ENCODE measurements at regions not wholly inside any gene's neighbourhood (a gene's known extent, or its start where the extent isn't known, plus 50 kb on each side); places are given as distances from the start of the nearest gene placed in this dataset.
A peak's percentile ranks its signal among the peaks of the same experiment; 100 is the strongest.

GRCh38 chr1:184141361-184141880 is 89.9 kb downstream of the TSEN15 start:
- no peak for DNase-seq (ENCODE audit: low spot score)

- peak; percentile 50 for DNase-seq (ENCODE audit: low spot score)
Observed at GRCh38 chr1:184143449-184143848, 91.9 kb downstream of the TSEN15 start.

DNA sequence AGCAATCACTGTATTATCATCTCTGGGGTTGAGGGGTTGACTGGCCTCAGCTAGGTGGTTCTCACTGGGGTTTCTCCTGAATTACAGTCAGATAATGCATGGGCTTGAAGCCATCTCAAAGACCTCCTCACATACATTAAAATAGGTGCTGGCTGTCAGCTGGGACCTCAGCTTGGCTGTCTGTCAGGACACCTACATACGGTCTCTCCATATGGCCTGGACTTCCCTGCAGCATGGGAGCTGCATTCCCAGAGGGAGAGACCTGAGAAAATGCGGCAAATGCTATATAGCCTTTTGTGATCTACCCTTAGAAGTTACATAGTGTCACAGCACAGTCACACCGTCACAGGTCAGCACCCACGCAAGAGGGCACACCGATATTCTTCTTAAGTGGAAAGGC is 93.6 kb downstream of the TSEN15 start:
- DNase-seq (ENCODE audit: low spot score), result no peak

- DNase-seq (ENCODE audit: low spot score), result no peak
Observed at GRCh38 chr1:184146202-184146601, 94.7 kb downstream of the TSEN15 start.

DNA sequence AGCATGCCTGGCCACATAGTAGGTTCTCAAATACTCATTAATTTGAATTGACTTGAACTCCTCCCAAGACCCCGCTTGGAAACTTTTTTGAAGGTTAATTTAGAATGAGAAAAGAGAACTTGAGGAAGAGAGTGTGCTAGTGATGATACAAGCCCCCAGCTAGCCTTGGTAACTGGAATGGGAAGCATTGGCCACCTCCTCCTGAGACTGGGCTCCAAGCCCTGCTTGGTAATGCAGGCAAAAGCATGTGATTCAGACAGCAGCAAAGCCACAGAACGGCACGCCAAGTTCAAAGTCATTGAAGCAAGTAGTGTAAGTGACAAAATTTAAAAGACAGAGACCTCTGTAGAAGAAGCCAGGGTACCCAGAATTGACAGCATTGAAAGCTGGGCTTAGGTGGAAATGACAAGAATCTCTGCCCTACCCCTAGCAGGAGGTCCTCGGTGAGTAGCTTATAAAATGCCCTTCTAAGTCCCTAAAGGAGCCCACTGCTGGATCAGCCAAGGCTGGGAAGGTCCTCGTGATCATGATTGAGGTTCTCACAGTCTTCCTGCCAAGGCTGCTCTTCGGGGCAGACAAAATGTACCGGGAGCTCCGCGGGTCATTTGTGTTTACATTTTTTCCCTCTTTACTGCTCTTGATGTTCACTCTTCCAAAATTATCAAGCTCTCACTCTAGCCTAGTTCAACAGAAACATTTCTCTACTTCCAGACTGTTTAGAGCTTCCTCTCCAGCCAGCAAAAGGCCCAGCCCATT is 99.4 kb downstream of the TSEN15 start:
- peak; percentile 80 for DNase-seq (ENCODE audit: low spot score)

DNA sequence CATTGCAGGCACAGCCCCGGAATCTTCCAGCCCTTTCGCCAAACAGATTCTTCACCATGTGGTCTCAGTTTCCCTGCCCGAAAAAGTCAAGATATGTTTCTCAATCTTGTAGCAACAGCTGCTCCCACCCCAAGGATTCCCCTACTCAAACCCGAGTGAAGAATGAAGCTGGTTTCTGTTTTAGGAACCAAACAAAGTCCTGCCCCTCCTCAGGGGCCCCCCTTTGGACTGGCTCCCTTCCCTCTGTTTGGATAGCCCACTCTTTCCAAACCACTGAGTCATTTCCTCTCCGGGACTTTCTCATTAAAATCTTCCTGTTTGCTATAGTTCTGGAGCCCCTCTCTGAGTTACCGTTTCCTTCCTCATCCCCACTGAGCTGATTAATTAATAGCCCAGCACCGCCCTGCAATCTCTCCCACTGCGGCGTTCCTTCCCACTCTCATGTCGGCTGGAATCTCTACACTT is 100.9 kb downstream of the TSEN15 start:
- DNase-seq (ENCODE audit: low spot score), result no peak

DNA sequence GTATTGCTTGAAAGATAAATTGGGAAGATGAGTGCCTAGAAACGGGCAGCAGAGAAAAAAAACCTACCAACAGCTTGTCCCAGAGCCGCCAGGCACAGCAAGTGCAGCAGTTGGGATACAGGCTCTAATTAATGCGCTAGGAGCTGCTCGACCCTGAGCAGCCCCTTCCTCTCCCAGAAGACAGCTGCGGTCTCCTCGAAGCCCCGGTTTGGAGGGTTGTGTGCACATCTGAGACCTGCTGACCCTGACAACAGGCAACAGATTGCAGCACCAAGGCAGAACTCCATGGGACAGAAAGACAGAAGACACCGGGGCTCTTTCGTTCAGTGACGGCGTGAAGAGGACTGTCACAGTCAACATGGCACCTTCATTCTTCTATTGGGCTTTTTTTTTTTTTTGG is 101.4 kb downstream of the TSEN15 start:
- no peak for DNase-seq (ENCODE audit: low spot score)

GRCh38 chr1:184153731-184154130 is 102.2 kb downstream of the TSEN15 start:
- DNase-seq (ENCODE audit: low spot score), result no peak

DNA sequence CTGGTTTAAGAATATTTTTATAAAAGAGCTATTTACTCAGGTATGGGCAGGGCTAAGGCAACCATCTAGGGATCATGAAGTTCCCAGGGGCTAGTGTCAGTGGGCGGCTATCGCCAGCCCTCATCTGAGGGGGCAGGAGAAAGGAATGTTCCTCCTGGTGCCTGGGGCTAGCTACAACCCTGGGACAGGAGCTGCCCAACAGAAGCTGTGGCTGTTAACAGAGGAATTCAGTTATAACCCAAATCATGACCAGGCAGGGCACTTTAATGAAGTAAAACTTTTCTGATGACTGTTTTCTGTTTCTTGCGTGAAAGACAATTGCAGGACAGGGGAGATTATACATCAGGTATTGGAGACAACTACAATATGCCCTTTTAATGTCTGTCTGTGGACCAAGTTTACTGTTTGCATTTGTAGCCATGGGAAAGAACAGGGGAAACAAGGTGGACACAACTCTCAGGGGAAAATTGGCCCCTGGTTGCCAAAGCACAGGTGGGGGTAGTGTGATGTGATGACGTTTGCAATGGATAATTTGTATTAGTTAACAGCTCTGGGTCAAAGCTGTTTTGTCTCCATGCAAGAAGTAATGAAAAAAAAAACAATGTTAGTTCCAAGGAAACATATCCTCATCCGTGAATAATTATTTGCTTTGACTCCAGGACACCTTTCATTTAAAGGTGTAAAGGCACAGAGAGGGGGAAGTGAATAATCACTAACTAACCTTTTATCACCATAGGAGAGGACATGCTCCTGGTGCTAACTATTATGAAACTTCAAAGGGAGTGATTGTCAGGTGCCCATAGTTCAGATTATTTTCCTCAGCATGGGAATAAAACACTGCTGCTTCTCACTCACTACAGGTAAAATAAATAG is 105.2 kb downstream of the TSEN15 start:
- no peak for DNase-seq (ENCODE audit: low spot score)

DNA sequence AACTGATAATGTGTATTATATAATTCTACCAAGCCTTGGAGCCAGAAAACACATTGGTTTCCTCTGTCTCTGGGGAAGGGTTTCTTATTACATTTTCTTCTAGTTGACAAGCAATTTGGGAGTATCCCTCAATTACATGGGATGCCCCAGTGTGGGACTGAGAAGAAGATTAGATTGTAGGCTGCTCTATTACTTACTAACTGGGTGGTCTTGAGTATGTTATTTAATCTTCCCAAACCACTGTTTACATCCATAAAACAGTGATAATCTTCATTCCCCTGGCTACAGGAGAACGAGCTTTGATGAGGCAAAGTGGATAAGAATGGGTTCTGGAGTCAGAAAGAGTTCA is 105.8 kb downstream of the TSEN15 start:
- DNase-seq (ENCODE audit: low spot score), result no peak

GRCh38 chr1:184158896-184159681 is 107.6 kb downstream of the TSEN15 start:
- DNase-seq (ENCODE audit: low spot score), result no peak

GRCh38 chr1:184160236-184160635 is 108.7 kb downstream of the TSEN15 start:
- DNase-seq (ENCODE audit: low spot score), result peak; percentile 56

DNA sequence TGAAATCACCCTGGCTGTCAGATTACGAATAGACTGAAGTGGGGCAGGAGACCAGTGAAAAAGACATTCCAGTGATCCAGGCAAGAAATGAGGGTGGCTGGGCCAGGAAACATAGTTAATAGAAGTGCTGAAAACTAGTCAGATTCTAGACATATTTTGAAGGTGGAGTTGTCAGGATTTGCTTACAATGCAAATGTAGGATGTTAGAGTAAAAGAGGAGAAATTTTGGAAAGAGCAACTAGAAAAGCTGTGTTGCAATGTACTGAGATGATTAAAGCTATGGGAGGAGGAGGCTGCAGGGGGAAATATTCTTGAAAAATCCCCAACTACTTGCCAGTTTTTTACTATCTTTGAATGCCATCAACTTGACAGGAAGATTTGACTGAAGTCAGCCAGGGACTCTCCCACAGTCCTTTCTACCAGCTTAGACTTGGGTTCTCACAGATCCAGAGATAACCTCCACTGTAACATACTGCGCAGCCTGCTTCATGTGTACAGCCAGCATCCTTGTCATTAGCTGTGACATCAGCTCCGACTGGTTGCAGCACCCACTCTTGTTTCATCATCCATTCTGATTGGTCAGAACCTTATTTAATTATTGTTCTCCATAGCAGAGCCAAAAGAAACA is 109.7 kb downstream of the TSEN15 start:
- DNase-seq (ENCODE audit: low spot score), result peak; percentile 64

- DNase-seq (ENCODE audit: low spot score), result no peak
Observed at GRCh38 chr1:184162281-184162680, 110.8 kb downstream of the TSEN15 start.

- peak; percentile 84 for DNase-seq (ENCODE audit: low spot score)
Observed at GRCh38 chr1:184163674-184164465, 112.3 kb downstream of the TSEN15 start.

DNA sequence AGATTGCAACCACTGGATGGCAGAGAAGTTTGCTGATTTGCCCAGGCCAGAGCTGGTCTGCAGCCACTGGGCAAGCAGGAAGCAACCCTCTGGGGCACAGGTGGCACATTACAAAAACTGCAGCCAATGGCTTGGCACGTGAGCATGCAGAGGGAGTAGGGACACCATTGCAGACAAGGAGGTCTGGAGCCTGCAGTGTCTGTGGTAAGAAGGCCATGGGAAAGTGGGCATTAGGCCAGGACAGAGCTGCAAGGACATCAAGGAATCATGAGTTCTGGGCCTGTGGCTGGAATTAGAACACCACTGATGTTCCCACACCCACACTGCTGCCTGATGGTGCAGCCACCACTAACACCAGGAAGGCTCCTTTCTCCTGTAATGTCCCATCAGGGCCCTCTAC is 113.0 kb downstream of the TSEN15 start:
- DNase-seq (ENCODE audit: low spot score), result no peak

- DNase-seq (ENCODE audit: low spot score), result no peak
Observed at GRCh38 chr1:184166485-184166884, 115.0 kb downstream of the TSEN15 start.

GRCh38 chr1:184167352-184167751 is 115.8 kb downstream of the TSEN15 start:
- no peak for DNase-seq (ENCODE audit: low spot score)

DNA sequence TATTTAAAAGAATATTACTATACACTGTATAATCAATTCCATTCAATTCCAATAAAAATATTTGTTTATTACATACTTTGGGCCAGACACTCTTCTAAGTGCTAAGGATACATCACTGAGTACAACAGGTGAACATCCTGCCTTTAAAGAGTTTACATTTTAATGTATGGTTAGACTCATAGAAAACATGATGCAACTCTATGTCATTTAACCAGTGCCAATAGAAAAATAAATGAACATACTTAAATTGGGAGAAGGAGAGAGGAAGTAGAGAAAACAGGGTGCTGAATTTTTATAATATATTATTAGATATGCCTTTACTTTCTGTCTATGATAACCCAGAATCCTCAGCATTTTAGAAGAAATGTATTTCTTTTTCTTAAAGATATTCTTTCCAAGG is 119.2 kb downstream of the TSEN15 start:
- no peak for DNase-seq (ENCODE audit: low spot score)

DNA sequence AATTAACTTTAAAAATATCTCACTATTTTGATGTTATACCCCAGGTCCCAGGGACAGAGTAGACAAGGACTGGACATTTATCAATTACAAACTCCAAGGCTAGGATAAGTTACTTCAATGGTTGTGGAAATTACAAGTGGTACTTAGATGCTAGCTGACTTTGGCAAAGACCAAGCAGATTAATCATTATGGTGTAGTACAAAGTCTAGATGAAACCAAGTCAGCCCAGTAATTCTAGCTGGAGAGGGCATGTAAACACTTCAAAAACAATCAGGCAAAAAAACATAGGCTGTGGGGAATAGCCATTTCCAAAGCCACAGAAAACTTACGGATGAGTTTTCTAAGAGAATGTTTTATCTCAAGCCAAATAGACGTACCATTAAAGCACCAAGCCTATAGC is 124.5 kb downstream of the TSEN15 start:
- no peak for DNase-seq (ENCODE audit: low spot score)

DNA sequence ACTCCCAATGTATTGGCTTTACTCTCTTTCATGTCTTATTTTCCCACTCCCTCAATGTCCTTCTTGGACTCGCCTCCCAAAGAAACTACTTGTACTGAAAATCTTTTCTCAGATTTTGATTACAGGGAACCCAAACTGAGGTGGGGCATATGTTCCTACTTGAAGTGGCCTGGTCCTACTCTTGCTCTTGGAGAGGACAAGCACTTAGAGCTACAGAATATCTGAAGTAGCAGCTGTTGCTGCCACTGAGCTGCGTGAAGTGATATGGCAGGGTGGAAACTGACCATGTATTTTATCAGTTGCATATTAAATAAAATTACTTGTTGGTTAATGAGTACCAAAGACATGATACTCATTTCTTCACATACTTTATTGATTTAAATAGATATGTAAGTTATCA is 129.5 kb downstream of the TSEN15 start:
- DNase-seq (ENCODE audit: low spot score), result no peak

Measured in AG08395 (cell line).